ENCODE measurements at regions not wholly inside any gene's neighbourhood (a gene's known extent, or its start where the extent isn't known, plus 50 kb on each side); places are given as distances from the start of the nearest gene placed in this dataset.
"Not testable (repeated sequence)": the region's sequence is repeated elsewhere in the genome, so short reads cannot be mapped to it uniquely, and the experiment has no call there.

GRCh38 chr10:61050120-61050745 lies 106.2 kb upstream of the RHOBTB1 start:
- Mint-ChIP-seq H3K9me3 (ENCODE audit: unreplicated experiment) (no peaks in the 10 kb centered on the region), H3K36me3 (ENCODE audit: unreplicated experiment) (no peaks in the 10 kb centered on the region), H3K27ac (ENCODE audit: unreplicated experiment) (no peak overlapping the region), H3K27me3 (ENCODE audit: unreplicated experiment) (peaks cover 29% of the 10 kb centered on the region), H3K4me3 (ENCODE audit: unreplicated experiment) (no peak overlapping the region), H3K4me1 (ENCODE audit: unreplicated experiment) (no peaks in the 10 kb centered on the region)
- TF ChIP-seq, protein P1, sequence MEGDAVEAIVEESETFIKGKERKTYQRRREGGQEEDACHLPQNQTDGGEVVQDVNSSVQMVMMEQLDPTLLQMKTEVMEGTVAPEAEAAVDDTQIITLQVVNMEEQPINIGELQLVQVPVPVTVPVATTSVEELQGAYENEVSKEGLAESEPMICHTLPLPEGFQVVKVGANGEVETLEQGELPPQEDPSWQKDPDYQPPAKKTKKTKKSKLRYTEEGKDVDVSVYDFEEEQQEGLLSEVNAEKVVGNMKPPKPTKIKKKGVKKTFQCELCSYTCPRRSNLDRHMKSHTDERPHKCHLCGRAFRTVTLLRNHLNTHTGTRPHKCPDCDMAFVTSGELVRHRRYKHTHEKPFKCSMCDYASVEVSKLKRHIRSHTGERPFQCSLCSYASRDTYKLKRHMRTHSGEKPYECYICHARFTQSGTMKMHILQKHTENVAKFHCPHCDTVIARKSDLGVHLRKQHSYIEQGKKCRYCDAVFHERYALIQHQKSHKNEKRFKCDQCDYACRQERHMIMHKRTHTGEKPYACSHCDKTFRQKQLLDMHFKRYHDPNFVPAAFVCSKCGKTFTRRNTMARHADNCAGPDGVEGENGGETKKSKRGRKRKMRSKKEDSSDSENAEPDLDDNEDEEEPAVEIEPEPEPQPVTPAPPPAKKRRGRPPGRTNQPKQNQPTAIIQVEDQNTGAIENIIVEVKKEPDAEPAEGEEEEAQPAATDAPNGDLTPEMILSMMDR (IDR thresholded peaks at IDR 0.05) = no peak
- no peak for DNase-seq (ENCODE audit: extremely low spot score, unreplicated experiment)

DNA sequence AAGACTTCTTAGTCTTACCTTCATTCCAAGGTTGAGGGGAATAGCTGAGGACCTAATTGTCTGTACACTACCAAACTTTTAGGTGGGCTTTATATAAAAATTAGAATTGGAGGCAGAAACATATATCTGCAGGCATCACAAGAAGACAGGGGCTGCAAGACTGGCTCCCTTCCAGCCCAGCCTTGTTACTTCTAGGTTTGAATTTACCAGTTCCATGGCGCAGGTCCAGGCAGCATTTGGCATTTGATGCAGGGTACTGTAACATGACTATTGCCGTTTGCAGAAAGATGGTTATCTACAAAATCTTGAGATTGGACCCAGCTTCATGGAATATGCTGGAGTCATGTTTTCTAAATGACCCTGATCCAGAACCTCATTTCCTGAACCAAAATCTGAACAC lies 105.4 kb upstream of the RHOBTB1 start:
- TF ChIP-seq, protein P1 (IDR thresholded peaks at IDR 0.05) = no peak
- DNase-seq (ENCODE audit: extremely low spot score, unreplicated experiment) = no peak
- Mint-ChIP-seq H3K27ac (ENCODE audit: unreplicated experiment) (no peak overlapping the region), H3K4me1 (ENCODE audit: unreplicated experiment) (no peaks in the 10 kb centered on the region), H3K4me3 (ENCODE audit: unreplicated experiment) (no peak overlapping the region), H3K9me3 (ENCODE audit: unreplicated experiment) (no peaks in the 10 kb centered on the region), H3K36me3 (ENCODE audit: unreplicated experiment) (no peaks in the 10 kb centered on the region), H3K27me3 (ENCODE audit: unreplicated experiment) (peaks cover 29% of the 10 kb centered on the region)

- TF ChIP-seq, protein P1 (IDR thresholded peaks at IDR 0.05) = no peak
- Mint-ChIP-seq H3K9me3 (ENCODE audit: unreplicated experiment) (no peaks in the 10 kb centered on the region), H3K4me3 (ENCODE audit: unreplicated experiment) (no peak overlapping the region), H3K27me3 (ENCODE audit: unreplicated experiment) (peaks cover 29% of the 10 kb centered on the region), H3K27ac (ENCODE audit: unreplicated experiment) (no peak overlapping the region), H3K4me1 (ENCODE audit: unreplicated experiment) (no peaks in the 10 kb centered on the region), H3K36me3 (ENCODE audit: unreplicated experiment) (no peaks in the 10 kb centered on the region)
- DNase-seq (ENCODE audit: extremely low spot score, unreplicated experiment) = no peak
Measured at GRCh38 chr10:61047788-61048560, 104.0 kb upstream of the RHOBTB1 start.

GRCh38 chr10:61047081-61047480 lies 103.1 kb upstream of the RHOBTB1 start:
- no peaks in the 10 kb centered on the region for H3K4me1 Mint-ChIP-seq (ENCODE audit: unreplicated experiment)
- TF ChIP-seq, protein P1 (IDR thresholded peaks at IDR 0.05) = no peak
- peaks cover 38% of the 10 kb centered on the region for H3K27me3 Mint-ChIP-seq (ENCODE audit: unreplicated experiment)
- H3K9me3 Mint-ChIP-seq (ENCODE audit: unreplicated experiment) = no peaks in the 10 kb centered on the region
- H3K27ac Mint-ChIP-seq (ENCODE audit: unreplicated experiment) = no peak overlapping the region
- DNase-seq (ENCODE audit: extremely low spot score, unreplicated experiment) = no peak
- H3K4me3 Mint-ChIP-seq (ENCODE audit: unreplicated experiment) = no peak overlapping the region
- no peaks in the 10 kb centered on the region for H3K36me3 Mint-ChIP-seq (ENCODE audit: unreplicated experiment)

- not testable (repeated sequence) for H3K4me1 Mint-ChIP-seq (ENCODE audit: unreplicated experiment); H3K4me3 Mint-ChIP-seq (ENCODE audit: unreplicated experiment); DNase-seq (ENCODE audit: extremely low spot score, unreplicated experiment); H3K27ac Mint-ChIP-seq (ENCODE audit: unreplicated experiment); H3K36me3 Mint-ChIP-seq (ENCODE audit: unreplicated experiment); H3K9me3 Mint-ChIP-seq (ENCODE audit: unreplicated experiment)
- peaks cover 41% of the 10 kb centered on the region for H3K27me3 Mint-ChIP-seq (ENCODE audit: unreplicated experiment)
Measured at GRCh38 chr10:61045480-61045879, 101.5 kb upstream of the RHOBTB1 start.

Measured in osteocyte (in vitro differentiated cells).